Lower lobe of right lung (tissue), 2 donors: ENCODE measurements at regions not wholly inside any gene's neighbourhood (a gene's known extent, or its start where the extent isn't known, plus 50 kb on each side); places are given as distances from the start of the nearest gene placed in this dataset.

ENCODE experiments used
- ATAC-seq, 2 donors: fragments of 200-7000 bp; cut with Tn5 transposase; one replicate each; pipeline ENCODE4 v1.9.1; 2020 to 2022; ENCODE audit warnings: mild to moderate bottlenecking in 2 of 2, moderate library complexity in 2 of 2
- DNase-seq: peaks from one replicate; pipeline ENCODE4 v3.0.0-alpha.2; 2020
- H3K27ac ChIP-seq: fragments of 200-600 bp; one replicate; pipeline ENCODE4 v1.8.0; 2022
- H3K27me3 ChIP-seq: fragments of 200-600 bp; one replicate; pipeline ENCODE4 v1.8.0; 2022; ENCODE audit warnings: low read depth
- H3K36me3 ChIP-seq: fragments of 200-600 bp; one replicate; pipeline ENCODE4 v1.8.0; 2022; ENCODE audit warnings: mild to moderate bottlenecking
- H3K4me1 ChIP-seq: fragments of 200-600 bp; one replicate; pipeline ENCODE4 v1.8.0; 2022
- H3K4me3 ChIP-seq: fragments of 200-600 bp; one replicate; pipeline ENCODE4 v1.8.0; 2022; ENCODE audit warnings: mild to moderate bottlenecking
- H3K9me3 ChIP-seq: fragments of 200-600 bp; one replicate; pipeline ENCODE4 v1.8.0; 2022
- CTCF ChIP-seq: fragments of 200-600 bp; IDR thresholded peaks from one replicate; pipeline ENCODE4 v1.8.0; 2022; ENCODE audit warnings: antibody characterized with exemption, mild to moderate bottlenecking
- intact Hi-C: fragments of 100-400 bp; cut with DNase I; formaldehyde crosslinking; loops from one replicate; pipeline ENCODE4 v1.11.0; 2022
- donor health status: DM: no; HTN: yes; CAD: no; lungs with severe emphysema.

- intact Hi-C loops, result no loop called here
Measured at GRCh38 chr11:133692126-133692934, 153.0 kb downstream of the SPATA19 start.

GRCh38 chr11:133687781-133688180 lies 155.5 kb upstream of the OPCML start:
- Histone ChIP-seq H3K36me3 (no peaks in the 10 kb centered on the region), H3K27me3 (peaks cover 3% of the 10 kb centered on the region), H3K4me3 (no peak overlapping the region), H3K9me3 (no peaks in the 10 kb centered on the region), H3K27ac (no peak overlapping the region), H3K4me1 (no peaks in the 10 kb centered on the region)
- no peak for TF ChIP-seq CTCF
- DNase-seq (no peak), ATAC-seq (no peak)
- intact Hi-C loops, result no loop called here

More at GRCh38 chr11:133692126-133692934, 153.0 kb downstream of the SPATA19 start:
- Histone ChIP-seq H3K27me3 (no peaks in the 10 kb centered on the region), H3K27ac (no peak overlapping the region), H3K4me1 (no peaks in the 10 kb centered on the region), H3K4me3 (no peak overlapping the region), H3K9me3 (no peaks in the 10 kb centered on the region), H3K36me3 (no peaks in the 10 kb centered on the region)
- TF ChIP-seq CTCF, result no peak
- DNase-seq (no peak), ATAC-seq (no peak)

DNA sequence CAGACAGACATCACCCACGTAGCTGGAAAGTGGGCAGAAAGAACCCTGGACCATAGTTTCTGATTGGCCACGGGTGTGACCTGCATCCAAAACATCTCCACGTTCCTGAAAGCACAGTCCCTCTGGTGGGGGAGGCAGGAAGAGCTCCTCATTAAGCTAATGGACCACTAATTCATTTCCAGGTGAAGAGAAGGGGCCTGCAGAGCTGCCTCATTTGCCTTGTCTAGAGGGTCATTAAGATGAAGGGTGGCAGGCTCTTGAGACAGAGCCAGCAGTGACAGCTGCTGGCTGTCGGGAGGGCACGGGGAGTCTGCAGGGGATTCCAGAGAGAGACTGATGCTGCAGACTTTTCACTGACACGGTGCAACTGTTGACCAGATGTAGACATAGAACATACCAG lies 149.6 kb upstream of the OPCML start:
- H3K9me3 ChIP-seq, result no peaks in the 10 kb centered on the region
- H3K4me1 ChIP-seq, result no peaks in the 10 kb centered on the region
- DNase-seq (no peak), ATAC-seq (no peak)
- H3K27me3 ChIP-seq, result peaks cover 20% of the 10 kb centered on the region
- no peaks in the 10 kb centered on the region for H3K36me3 ChIP-seq
- intact Hi-C loops, result no loop called here
- H3K4me3 ChIP-seq, result no peak overlapping the region
- no peak overlapping the region for H3K27ac ChIP-seq
- TF ChIP-seq CTCF, result no peak

DNA sequence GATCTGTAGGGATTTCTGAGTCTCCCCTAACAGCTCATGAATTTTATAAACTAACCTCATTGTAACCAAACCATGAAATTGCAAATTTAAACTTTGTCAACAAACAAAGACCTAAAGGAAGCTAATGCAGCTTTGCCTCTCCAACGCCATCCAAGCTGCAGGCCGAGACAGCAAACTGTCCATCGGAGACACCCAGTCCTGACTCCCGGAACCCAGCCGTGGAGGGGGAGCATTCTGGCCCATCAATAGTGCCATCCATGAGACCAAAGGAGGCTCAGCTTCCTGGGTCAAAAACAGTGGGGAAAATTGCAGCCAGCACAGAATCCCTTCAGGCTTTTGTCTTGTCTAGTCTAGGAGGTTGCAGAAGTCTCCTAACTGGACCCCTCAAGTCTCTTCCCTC lies 147.6 kb upstream of the OPCML start:
- ATAC-seq (no peak), DNase-seq (no peak)
- no peaks in the 10 kb centered on the region for H3K4me1 ChIP-seq
- no peak overlapping the region for H3K27ac ChIP-seq
- no peaks in the 10 kb centered on the region for H3K9me3 ChIP-seq
- intact Hi-C loops, result no loop called here
- H3K4me3 ChIP-seq, result no peak overlapping the region
- no peak for TF ChIP-seq CTCF
- peaks cover 20% of the 10 kb centered on the region for H3K27me3 ChIP-seq
- no peaks in the 10 kb centered on the region for H3K36me3 ChIP-seq

- DNase-seq, result no peak
- H3K4me3 ChIP-seq, result no peak overlapping the region
- no peak for ATAC-seq
- no peaks in the 10 kb centered on the region for H3K4me1 ChIP-seq
- H3K36me3 ChIP-seq, result no peaks in the 10 kb centered on the region
- intact Hi-C loops, result no loop called here
- H3K27me3 ChIP-seq, result peaks cover 20% of the 10 kb centered on the region
- no peak overlapping the region for H3K27ac ChIP-seq
- no peak for TF ChIP-seq CTCF
- H3K9me3 ChIP-seq, result no peaks in the 10 kb centered on the region
Measured at GRCh38 chr11:133678191-133678590, 145.9 kb upstream of the OPCML start.
